DMS 273 (cell line): ENCODE measurements at regions not wholly inside any gene's neighbourhood (a gene's known extent, or its start where the extent isn't known, plus 50 kb on each side); places are given as distances from the start of the nearest gene placed in this dataset.
"Not testable (repeated sequence)": the region's sequence is repeated elsewhere in the genome, so short reads cannot be mapped to it uniquely, and the experiment has no call there.

Source experiments
- DNase-seq: peaks from one replicate; lab custom pipeline; 2025; ENCODE audit not compliant: unreplicated experiment; lab: John Stamatoyannopoulos, UW

- no peak for DNase-seq
These were observed 504.1 kb downstream of the PCDH11X start for GRCh38 chrX:92283308-92283707.

GRCh38 chrX:92298067-92298466, 518.9 kb downstream of the PCDH11X start:
- not testable (repeated sequence) for DNase-seq

- not testable (repeated sequence) for DNase-seq
These were observed 554.0 kb downstream of the PCDH11X start for GRCh38 chrX:92333194-92333593.

- DNase-seq, result not testable (repeated sequence)
These were observed 571.9 kb downstream of the PCDH11X start for GRCh38 chrX:92351065-92351464.

- no peak for DNase-seq
These were observed 572.3 kb downstream of the PCDH11X start for GRCh38 chrX:92351511-92351910.
